PC-3 (cell line): ENCODE measurements at regions not wholly inside any gene's neighbourhood (a gene's known extent, or its start where the extent isn't known, plus 50 kb on each side); places are given as distances from the start of the nearest gene placed in this dataset.

Source experiments
- ATAC-seq: fragments of 200-7000 bp; cut with Tn5 transposase; 2 replicates; pipeline ENCODE4 v1.9.1; 2020; ENCODE audit warnings: mild to moderate bottlenecking, moderate library complexity
- BruUV-seq: library from RNA; stranded (reverse); fragments of 400-500 nt; replicated peaks from 2 replicates; lab custom pipeline; 2021; lab: Mats Ljungman, UMichigan
- CTCF ChIA-PET: fragments of 300-600 bp; sonication (Branson Sonifier 250); formaldehyde crosslinking; loops from one replicate; lab custom pipeline; 2022; ENCODE audit warnings: antibody characterized with exemption; lab: Charles Lee
- POLR2A ChIA-PET: fragments of 300-600 bp; sonication (Branson Sonifier 250); formaldehyde crosslinking; loops from one replicate; lab custom pipeline; 2022; ENCODE audit warnings: antibody characterized with exemption; ENCODE audit not compliant: unreplicated experiment; lab: Charles Lee
- DNase-seq: peaks from one replicate; pipeline ENCODE4 v3.0.0-alpha.2; 2015
- H2AFZ ChIP-seq: fragments of 300-600 bp; sonication (generic); 2 replicates; pipeline ENCODE4 v1.6.0; 2016; ENCODE audit warnings: antibody characterized with exemption, low read length
- H3F3A ChIP-seq: fragments of 300-600 bp; sonication (generic); one replicate; pipeline ENCODE4 v1.6.0; 2017; ENCODE audit warnings: antibody characterized with exemption, low read length, control low read depth, mild to moderate bottlenecking; ENCODE audit not compliant: unreplicated experiment
- H3K27ac ChIP-seq: fragments of 300-600 bp; sonication (generic); 2 replicates; pipeline ENCODE4 v1.5.1; 2016; ENCODE audit warnings: mild to moderate bottlenecking, low read length
- H3K27me3 ChIP-seq: fragments of 300-600 bp; sonication (generic); 2 replicates; pipeline ENCODE4 v1.6.1; 2016; ENCODE audit warnings: low read length, mixed read lengths
- H3K36me3 ChIP-seq: fragments of 300-600 bp; sonication (generic); 2 replicates; pipeline ENCODE4 v1.6.1; 2016; ENCODE audit warnings: low read depth, mixed run types, low read length, mixed read lengths
- H3K4me1 ChIP-seq: fragments of 300-600 bp; sonication (generic); 2 replicates; pipeline ENCODE4 v1.5.1; 2016; ENCODE audit warnings: low read length; ENCODE audit not compliant: insufficient read depth
- H3K4me2 ChIP-seq: fragments of 300-600 bp; sonication (generic); 2 replicates; pipeline ENCODE4 v1.6.0; 2016; ENCODE audit warnings: low read length
- H3K4me3 ChIP-seq: fragments of 300-600 bp; sonication (generic); 2 replicates; pipeline ENCODE4 v1.5.1; 2016; ENCODE audit warnings: mild to moderate bottlenecking, low read length, mixed read lengths
- H3K79me2 ChIP-seq: fragments of 300-600 bp; sonication (generic); 2 replicates; pipeline ENCODE4 v1.6.1; 2017; ENCODE audit warnings: low read length, mixed read lengths
- H3K9ac ChIP-seq: fragments of 300-600 bp; sonication (generic); 2 replicates; pipeline ENCODE4 v1.6.0; 2016; ENCODE audit warnings: mild to moderate bottlenecking, low read length
- H3K9me2 ChIP-seq: fragments of 300-600 bp; sonication (generic); replicated peaks from 2 replicates; pipeline ENCODE4 v1.6.1; 2016; ENCODE audit warnings: mixed run types, low read length, mixed read lengths
- H3K9me3 ChIP-seq: fragments of 300-600 bp; sonication (generic); 2 replicates; pipeline ENCODE4 v1.6.1; 2016; ENCODE audit warnings: low read length, mixed read lengths
- H4K20me1 ChIP-seq: fragments of 300-600 bp; sonication (generic); 2 replicates; pipeline ENCODE4 v1.6.1; 2016; ENCODE audit warnings: low read length, mixed read lengths
- CTCF ChIP-seq: fragments of 300-600 bp; sonication (generic); conservative IDR thresholded peaks from 2 replicates; pipeline ENCODE4 v1.5.1; 2017; ENCODE audit warnings: antibody characterized with exemption, low read depth, mild to moderate bottlenecking, low read length
- EZH2 ChIP-seq: fragments of 300-600 bp; sonication (generic); IDR thresholded peaks from one replicate; pipeline ENCODE4 v1.6.1; 2017; ENCODE audit warnings: antibody characterized with exemption, mild to moderate bottlenecking, low read length; ENCODE audit not compliant: unreplicated experiment
- EZH2phosphoT487 ChIP-seq: fragments of 300-600 bp; sonication (generic); IDR thresholded peaks from 2 replicates; pipeline ENCODE4 v1.6.1; 2018; ENCODE audit warnings: mild to moderate bottlenecking, antibody characterized with exemption, low read length, borderline replicate concordance
- intact Hi-C: fragments of 100-400 bp; cut with micrococcal nuclease; formaldehyde crosslinking; loops from 2 replicates; pipeline ENCODE4 v1.9.0; 2023

- H2AFZ ChIP-seq: no peak overlapping the region
- H3K27me3 ChIP-seq: no peaks in the 10 kb centered on the region
- H3K79me2 ChIP-seq: no peaks in the 10 kb centered on the region
- no peaks in the 10 kb centered on the region for H3F3A ChIP-seq
- no peaks in the 10 kb centered on the region for H4K20me1 ChIP-seq
- ATAC-seq: no peak
- intact Hi-C loops: no loop called here
- ChIA-PET CTCF (interaction anchor here (0.6 kb wide), 1 partner anchor 94 kb away, joined by 3 read pairs; no protein-coding TSS in a partner anchor), POLR2A (no interaction called here)
- H3K4me1 ChIP-seq: no peaks in the 10 kb centered on the region
- no peaks in the 10 kb centered on the region for H3K9me2 ChIP-seq
- no peak overlapping the region for H3K27ac ChIP-seq
- no peak for DNase-seq
- H3K36me3 ChIP-seq: no peaks in the 10 kb centered on the region
- H3K4me3 ChIP-seq: no peak overlapping the region
- no peaks in the 10 kb centered on the region for H3K9me3 ChIP-seq
- BruUV-seq: no TSS peak
- no peak overlapping the region for H3K9ac ChIP-seq
- no peak overlapping the region for H3K4me2 ChIP-seq
- TF ChIP-seq CTCF (no peak), EZH2 (no peak), EZH2phosphoT487 (no peak)
Measured at GRCh38 chr5:116371935-116372334, 202.7 kb downstream of the SEMA6A start.

GRCh38 chr5:116371431-116371830 is 203.2 kb downstream of the SEMA6A start:
- Histone ChIP-seq H3K36me3 (no peaks in the 10 kb centered on the region), H3K79me2 (no peaks in the 10 kb centered on the region), H3K27ac (no peak overlapping the region), H3K9me3 (no peaks in the 10 kb centered on the region), H3K27me3 (no peaks in the 10 kb centered on the region), H4K20me1 (no peaks in the 10 kb centered on the region), H3K4me2 (no peak overlapping the region), H3K9ac (no peak overlapping the region), H2AFZ (no peak overlapping the region), H3K4me1 (no peaks in the 10 kb centered on the region), H3F3A (no peaks in the 10 kb centered on the region), H3K4me3 (no peak overlapping the region), H3K9me2 (no peaks in the 10 kb centered on the region)
- ATAC-seq (no peak), DNase-seq (no peak)
- intact Hi-C loops: no loop called here
- BruUV-seq: no TSS peak
- POLR2A ChIA-PET: interaction anchor here (0.6 kb wide), 1 partner anchor 946 kb away, joined by 9 read pairs; no protein-coding TSS in a partner anchor
- CTCF ChIA-PET: interaction anchor here (0.6 kb wide), 1 partner anchor 94 kb away, joined by 3 read pairs; no protein-coding TSS in a partner anchor
- TF ChIP-seq CTCF (no peak), EZH2phosphoT487 (no peak), EZH2 (no peak)

- no peak for TF ChIP-seq EZH2phosphoT487
- no peak for TF ChIP-seq CTCF
- TF ChIP-seq EZH2: no peak
- Histone ChIP-seq H3K79me2 (no peaks in the 10 kb centered on the region), H3K4me1 (no peaks in the 10 kb centered on the region), H3K27ac (no peak overlapping the region), H3F3A (no peaks in the 10 kb centered on the region), H3K4me2 (no peak overlapping the region), H3K9ac (no peak overlapping the region), H3K4me3 (no peak overlapping the region), H3K36me3 (no peaks in the 10 kb centered on the region), H4K20me1 (no peaks in the 10 kb centered on the region), H3K9me3 (no peaks in the 10 kb centered on the region), H3K9me2 (no peaks in the 10 kb centered on the region), H3K27me3 (no peaks in the 10 kb centered on the region), H2AFZ (no peak overlapping the region)
- peak; percentile 33; the same call in 1 of the 2 replicates for ATAC-seq
- intact Hi-C loops: no loop called here
- CTCF ChIA-PET: no interaction called here
- BruUV-seq: no TSS peak
- peak; percentile 3 for DNase-seq
- POLR2A ChIA-PET: interaction anchor here (0.6 kb wide), 1 partner anchor 946 kb away, joined by 9 read pairs; no protein-coding TSS in a partner anchor
Measured at GRCh38 chr5:116370886-116371285, 203.7 kb downstream of the SEMA6A start.
